Skin epidermis (tissue), 12 donors: ENCODE measurements at regions not wholly inside any gene's neighbourhood (a gene's known extent, or its start where the extent isn't known, plus 50 kb on each side); places are given as distances from the start of the nearest gene placed in this dataset.
"Not testable (repeated sequence)": the region's sequence is repeated elsewhere in the genome, so short reads cannot be mapped to it uniquely, and the experiment has no call there.

ENCODE experiments used
- H3K27ac ChIP-seq, 21 experiments: fragments of 200-600 bp; sonication (generic) in 11 of 21; one replicate each; pipeline ENCODE4 v1.5.0; 2020; ENCODE audit warnings: mild to moderate bottlenecking in 3 of 21, inconsistent platforms in 2 of 21, moderate library complexity in 2 of 21
- H3K4me3 ChIP-seq, 7 experiments: fragments of 200-600 bp; sonication (generic) in 2 of 7; one replicate each; pipeline ENCODE4 v1.5.0; 2020; ENCODE audit warnings: inconsistent platforms in 2 of 7, mild to moderate bottlenecking in 2 of 7, moderate library complexity in 1 of 7

- Histone ChIP-seq H3K27ac (no peak overlapping the region), H3K4me3 (no peak overlapping the region)
Measured at GRCh38 chr13:83077499-83077898, 804.8 kb downstream of the SLITRK1 start.

DNA sequence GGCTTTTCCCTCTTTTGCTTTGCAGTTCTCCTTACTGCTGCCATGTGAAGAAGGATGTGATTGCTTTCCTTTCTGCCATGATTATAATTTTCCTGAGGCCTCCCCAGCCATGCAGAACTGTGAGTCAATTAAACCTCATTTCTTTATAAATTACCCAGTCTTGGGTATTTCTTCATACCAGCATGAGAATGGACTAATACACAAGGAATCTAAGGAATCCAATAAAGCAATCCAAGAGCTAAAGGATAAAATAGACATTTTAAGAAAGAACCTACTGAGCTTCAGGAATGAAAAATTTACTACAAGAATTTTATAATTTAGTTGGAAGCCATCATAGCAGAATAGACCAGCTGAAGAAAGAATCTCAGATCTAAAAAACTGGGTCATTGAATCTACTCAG, 808.3 kb downstream of the SLITRK1 start:
- not testable (repeated sequence) for H3K27ac ChIP-seq, H3K4me3 ChIP-seq

DNA sequence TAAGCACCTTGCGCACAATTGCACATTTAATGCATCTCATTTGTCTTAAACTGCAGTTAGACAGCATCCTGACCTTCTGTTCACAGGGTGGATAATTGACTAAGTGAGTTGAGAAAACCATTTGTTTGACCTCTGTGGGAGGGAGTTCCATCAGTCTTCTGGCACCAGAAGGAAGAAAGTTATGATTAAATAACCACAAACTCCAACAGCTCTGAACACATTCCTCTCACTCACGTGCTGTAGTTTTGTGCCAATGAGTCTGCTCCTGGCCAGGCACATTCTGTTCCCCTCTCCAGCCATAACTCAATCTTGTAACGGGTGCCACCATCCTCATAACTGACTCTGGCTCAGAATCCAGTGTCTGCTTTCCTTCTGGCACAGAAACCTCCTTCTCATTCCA, 817.2 kb downstream of the SLITRK1 start:
- H3K4me3 ChIP-seq, result no peak overlapping the region
- no peak overlapping the region for H3K27ac ChIP-seq

DNA sequence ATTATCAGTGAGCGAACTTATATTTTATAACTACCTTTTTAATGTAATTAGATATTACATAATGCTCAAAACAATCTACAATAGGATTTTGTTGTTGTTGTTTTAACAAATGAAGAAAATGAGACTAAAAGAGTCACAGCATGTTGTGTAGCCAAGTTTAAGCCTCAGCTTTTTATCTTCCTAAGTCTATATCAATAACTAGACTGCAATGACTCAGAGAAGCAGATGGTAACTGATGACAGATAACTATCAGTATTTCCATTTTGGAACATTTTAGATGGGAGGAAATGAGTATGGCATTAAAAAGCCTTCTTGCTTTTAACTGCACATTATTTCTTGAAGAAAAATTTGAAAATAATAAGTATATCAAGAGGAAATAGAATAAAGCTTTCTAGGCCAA, 825.2 kb downstream of the SLITRK1 start:
- Histone ChIP-seq H3K27ac (no peak overlapping the region), H3K4me3 (no peak overlapping the region)

- no peak overlapping the region for H3K4me3 ChIP-seq
- H3K27ac ChIP-seq, result no peak overlapping the region
Measured at GRCh38 chr13:83056269-83056668, 826.0 kb downstream of the SLITRK1 start.

GRCh38 chr13:83048419-83048818, 833.9 kb downstream of the SLITRK1 start:
- Histone ChIP-seq H3K27ac (no peak overlapping the region), H3K4me3 (no peak overlapping the region)

GRCh38 chr13:83024955-83025594, 857.2 kb downstream of the SLITRK1 start:
- Histone ChIP-seq H3K27ac (no peak overlapping the region), H3K4me3 (no peak overlapping the region)

DNA sequence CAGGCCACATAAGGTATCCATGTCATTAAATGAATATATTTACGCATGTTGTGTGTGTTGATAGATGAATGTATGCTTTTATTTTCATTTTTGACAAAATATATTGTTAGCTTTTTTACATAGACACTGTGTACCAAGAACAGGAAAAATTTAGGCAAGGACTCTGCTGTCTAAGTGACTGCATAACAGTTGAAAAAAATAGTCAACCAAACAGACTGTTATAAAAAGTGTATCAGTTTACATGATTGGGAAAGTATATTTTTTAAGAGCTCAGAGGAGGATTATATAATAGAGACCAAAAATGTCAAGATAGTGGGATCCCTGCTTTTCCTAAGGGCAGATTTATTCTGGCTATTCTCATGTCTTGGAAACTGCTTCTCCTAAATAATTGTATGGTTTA, 858.0 kb downstream of the SLITRK1 start:
- H3K27ac ChIP-seq, result no peak overlapping the region

GRCh38 chr13:83019986-83020385, 862.3 kb downstream of the SLITRK1 start:
- Histone ChIP-seq H3K27ac (no peak overlapping the region), H3K4me3 (no peak overlapping the region)

More for the DNA sequence above, 858.0 kb downstream of the SLITRK1 start:
- H3K4me3 ChIP-seq, result no peak overlapping the region

DNA sequence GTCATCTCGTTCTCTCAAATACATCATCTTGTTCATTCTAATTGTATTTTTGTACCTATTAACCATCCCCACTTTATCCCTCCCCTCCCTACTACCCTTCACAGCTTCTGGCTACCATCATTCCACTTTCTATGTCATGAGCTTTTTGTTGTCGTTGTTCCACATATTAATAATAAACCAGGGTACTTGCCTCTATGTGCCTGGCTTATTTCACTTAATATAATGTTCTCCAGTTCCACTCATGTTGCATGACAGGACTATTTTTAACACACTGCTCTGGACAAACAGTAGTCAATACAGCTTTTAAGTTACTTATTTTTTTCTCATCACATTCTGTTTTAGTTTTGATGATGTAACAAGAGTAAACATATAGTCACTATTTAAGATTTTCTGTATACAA, 872.3 kb downstream of the SLITRK1 start:
- no peak overlapping the region for H3K27ac ChIP-seq
- no peak overlapping the region for H3K4me3 ChIP-seq

DNA sequence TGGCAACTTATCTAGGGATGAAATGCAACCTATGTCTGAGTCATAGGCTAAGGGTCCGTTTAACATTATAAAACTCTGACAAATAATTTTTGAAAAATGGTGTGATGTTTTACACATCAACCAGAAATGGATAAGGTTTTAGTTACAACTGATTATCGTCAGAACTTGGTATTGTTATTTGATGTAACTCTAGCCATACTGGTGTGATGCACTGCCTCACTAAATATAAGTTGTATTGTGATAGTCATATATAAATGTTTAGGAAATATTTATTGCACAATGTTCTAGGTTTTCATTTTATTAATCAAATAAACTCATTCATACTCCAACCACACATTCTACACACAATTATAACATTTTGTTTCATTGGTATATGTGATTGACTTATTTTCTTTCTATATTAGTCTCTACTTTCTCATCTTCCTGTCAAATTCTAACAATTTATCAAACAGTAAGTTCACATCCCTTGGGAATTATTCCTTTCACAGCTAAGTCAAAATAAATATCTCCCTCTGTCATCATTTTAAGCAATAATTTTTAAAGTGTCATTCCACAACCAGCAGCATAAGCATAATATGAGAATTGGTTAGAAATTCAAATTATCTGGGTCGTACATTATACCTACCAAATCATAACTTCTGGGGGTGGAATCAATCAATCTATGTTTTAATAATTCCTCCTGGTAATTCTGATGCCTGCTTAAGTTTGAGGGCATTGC, 873.9 kb downstream of the SLITRK1 start:
- H3K4me3 ChIP-seq, result no peak overlapping the region
- H3K27ac ChIP-seq, result no peak overlapping the region

DNA sequence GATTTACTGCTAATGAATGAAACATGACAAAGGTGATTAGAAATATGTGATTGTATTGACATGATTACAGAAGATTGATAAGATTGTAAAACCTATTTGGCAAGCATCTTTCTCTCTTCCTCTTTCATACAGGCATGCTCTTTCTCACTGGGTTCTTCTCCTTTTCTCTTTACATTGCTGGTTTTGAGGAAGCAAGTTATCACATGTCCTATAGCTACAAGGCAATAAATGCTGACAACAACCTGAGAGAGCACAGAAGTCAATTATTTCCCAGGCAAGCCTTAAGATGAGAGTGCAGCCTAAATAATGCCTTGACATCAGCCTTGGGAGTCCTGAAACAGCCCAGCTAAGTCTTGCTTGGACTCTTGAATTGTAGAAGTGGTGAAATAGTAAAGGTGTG, 875.0 kb downstream of the SLITRK1 start:
- no peak overlapping the region for H3K4me3 ChIP-seq
- no peak overlapping the region for H3K27ac ChIP-seq

GRCh38 chr13:83003185-83003584, 879.1 kb downstream of the SLITRK1 start:
- no peak overlapping the region for H3K4me3 ChIP-seq
- H3K27ac ChIP-seq, result no peak overlapping the region

DNA sequence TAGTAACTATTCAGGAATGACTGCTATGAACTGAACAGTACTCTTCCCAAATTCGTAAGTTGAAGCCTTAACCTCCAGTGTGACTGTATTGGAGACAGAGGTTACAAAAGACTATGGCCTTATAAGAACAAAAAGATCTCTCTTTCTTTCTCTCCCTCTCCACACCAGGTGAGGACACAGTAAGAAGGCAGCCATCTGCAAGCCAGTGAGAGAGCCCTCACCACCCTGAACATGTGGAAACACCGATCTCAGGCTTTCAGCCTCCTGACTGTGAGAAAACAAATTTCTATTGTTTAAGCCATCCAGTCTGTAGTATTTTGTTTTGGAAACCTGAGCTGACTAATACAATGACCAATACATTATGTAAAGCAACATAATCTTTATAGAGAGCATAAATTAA, 888.9 kb downstream of the SLITRK1 start:
- no peak overlapping the region for H3K27ac ChIP-seq

DNA sequence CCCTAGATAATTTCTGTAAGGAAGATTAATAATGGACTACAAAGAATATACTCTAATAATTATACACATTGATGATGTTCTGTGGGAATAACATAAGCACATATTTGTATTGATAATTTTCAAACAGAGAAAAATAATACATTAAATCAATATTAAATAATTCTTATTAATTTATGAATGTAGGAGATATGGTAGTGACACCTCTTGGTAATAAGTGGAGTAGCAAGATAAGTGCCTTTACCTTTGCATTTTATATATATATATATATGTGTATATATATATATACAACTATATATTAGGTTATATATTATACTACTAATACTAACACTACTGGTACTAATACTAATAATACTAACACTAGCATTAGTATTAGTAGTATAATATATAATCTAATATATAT, 905.8 kb downstream of the SLITRK1 start:
- H3K27ac ChIP-seq, result no peak overlapping the region

More for the DNA sequence above, 888.9 kb downstream of the SLITRK1 start:
- H3K4me3 ChIP-seq, result no peak overlapping the region

DNA sequence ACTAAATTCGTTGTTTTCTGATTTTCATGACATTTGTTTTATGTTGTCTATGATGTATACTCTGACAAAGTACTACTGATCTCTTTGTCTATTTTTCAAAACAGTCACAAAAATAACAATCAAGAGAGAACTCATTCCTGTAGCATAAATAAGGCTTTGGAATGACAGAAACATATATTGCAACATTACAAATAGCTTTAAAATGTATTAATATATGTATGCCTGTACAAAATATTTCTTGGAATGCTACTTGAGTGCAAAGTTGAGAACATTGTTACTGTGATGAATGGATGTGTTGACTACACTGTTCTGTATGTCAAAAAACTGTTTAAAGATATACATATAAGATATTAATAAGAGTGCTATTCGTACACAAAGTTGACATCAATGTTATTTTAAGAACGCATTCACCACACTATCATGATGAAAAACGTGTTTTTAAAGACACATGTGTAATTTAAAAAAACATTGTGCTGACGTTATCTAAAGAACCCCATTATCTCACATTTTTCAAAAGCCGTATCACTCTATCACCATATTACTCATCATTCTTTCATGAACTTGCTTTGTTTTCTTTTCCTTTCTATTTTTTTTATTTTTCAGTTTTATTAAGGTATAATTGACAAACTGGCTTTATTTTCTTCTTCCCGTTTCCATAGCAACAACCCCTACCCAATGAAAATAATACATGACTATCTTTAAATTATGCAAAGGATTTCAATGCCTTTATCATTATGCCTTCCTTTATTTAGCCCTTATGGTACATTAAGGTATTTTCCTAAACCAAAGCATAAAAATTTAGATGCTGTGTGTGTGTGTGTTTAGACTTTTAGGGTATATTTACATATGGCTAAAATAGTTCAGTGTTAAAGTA, 918.8 kb downstream of the SLITRK1 start:
- Histone ChIP-seq H3K27ac (no peak overlapping the region), H3K4me3 (no peak overlapping the region)

More for the DNA sequence above, 905.8 kb downstream of the SLITRK1 start:
- H3K4me3 ChIP-seq, result no peak overlapping the region

GRCh38 chr13:82962397-82962796, 919.9 kb downstream of the SLITRK1 start:
- H3K4me3 ChIP-seq, result no peak overlapping the region
- no peak overlapping the region for H3K27ac ChIP-seq

GRCh38 chr13:82961757-82962156, 920.5 kb downstream of the SLITRK1 start:
- H3K27ac ChIP-seq, result no peak overlapping the region
- no peak overlapping the region for H3K4me3 ChIP-seq

- not testable (repeated sequence) for H3K4me3 ChIP-seq
Measured at GRCh38 chr13:82952336-82952735, 929.9 kb downstream of the SLITRK1 start.

GRCh38 chr13:82947683-82948082, 934.6 kb downstream of the SLITRK1 start:
- Histone ChIP-seq H3K27ac (no peak overlapping the region), H3K4me3 (no peak overlapping the region)

More at GRCh38 chr13:82952336-82952735, 929.9 kb downstream of the SLITRK1 start:
- H3K27ac ChIP-seq, result not testable (repeated sequence)

- Histone ChIP-seq H3K4me3 (no peak overlapping the region), H3K27ac (no peak overlapping the region)
Measured at GRCh38 chr13:82947191-82947621, 935.1 kb downstream of the SLITRK1 start.
